PFSK-1 (cell line): ENCODE measurements at regions not wholly inside any gene's neighbourhood (a gene's known extent, or its start where the extent isn't known, plus 50 kb on each side); places are given as distances from the start of the nearest gene placed in this dataset.

Experiments
- FOXP2 ChIP-seq: optimal IDR thresholded peaks from 2 replicates; pipeline ENCODE3; 2011; ENCODE audit warnings: borderline replicate concordance, control low read depth, inconsistent platforms; ENCODE audit not compliant: insufficient read depth; ENCODE audit errors: extremely low read length, extremely low read depth
- POLR2AphosphoS5 ChIP-seq: IDR thresholded peaks from 2 replicates; pipeline ENCODE4 v1.6.1; 2012; ENCODE audit warnings: low read depth, mild to moderate bottlenecking, control low read depth, low read length, moderate library complexity
- SIN3A ChIP-seq: IDR thresholded peaks from 2 replicates; pipeline ENCODE4 v1.6.1; 2012; ENCODE audit warnings: mild to moderate bottlenecking, low read length, moderate library complexity, borderline replicate concordance; ENCODE audit not compliant: insufficient read depth
- TAF1 ChIP-seq: IDR thresholded peaks from 2 replicates; pipeline ENCODE4 v1.6.1; 2012; ENCODE audit warnings: low read length, control low read depth, borderline replicate concordance; ENCODE audit not compliant: insufficient read depth

GRCh38 chr10:124206616-124207015 lies 113.2 kb upstream of the CHST15 start:
- TF ChIP-seq TAF1 (no peak), POLR2AphosphoS5 (no peak), FOXP2 (no peak), SIN3A (no peak)
